ENCODE measurements at regions not wholly inside any gene's neighbourhood (a gene's known extent, or its start where the extent isn't known, plus 50 kb on each side); places are given as distances from the start of the nearest gene placed in this dataset.

DNA sequence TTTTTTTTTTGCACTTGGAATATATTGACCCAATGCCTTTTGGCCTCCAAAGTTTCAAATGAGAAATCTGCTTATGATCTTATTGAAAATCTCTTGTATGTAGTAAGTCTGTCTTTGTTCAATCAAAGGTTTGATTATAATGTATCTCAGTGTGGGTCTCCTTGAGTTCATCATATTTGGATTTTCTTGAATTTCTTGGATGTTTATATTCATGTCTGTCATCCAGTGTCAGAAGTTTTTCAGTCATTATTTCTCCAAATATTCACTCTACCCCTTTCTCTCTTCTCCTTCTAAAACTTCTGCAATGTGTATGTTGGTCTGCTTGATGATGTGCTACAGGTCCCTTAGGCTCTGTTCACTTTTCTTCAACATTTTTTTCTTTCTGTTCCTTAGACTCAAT lies 95.9 kb upstream of the PTPRK start:
- intact Hi-C loops (cut with DNase I; ENCODE audit: low total_unique reads) (no loop called here), in situ Hi-C loops (cut with MboI; ENCODE audit: low pct_ligation_motif_present in 1 of 4, low pct_unique_long_range_greater_than_20kb in 1 of 4, low sequenced_read_pairs in 3 of 4) (no loop called here)
- Histone ChIP-seq H3K9me3 (no peaks in the 10 kb centered on the region), H3K4me3 (no peak overlapping the region), H3K27ac (no peak overlapping the region), H3K36me3 (no peaks in the 10 kb centered on the region), H3K27me3 (no peaks in the 10 kb centered on the region), H3K4me1 (no peaks in the 10 kb centered on the region)
- DNase-seq = no peak
- TF ChIP-seq POLR2AphosphoS5 (IDR thresholded peaks at IDR 0.05) = no peak
- TF ChIP-seq EP300 (IDR thresholded peaks at IDR 0.05; ENCODE audit: low read depth) = no peak
- TF ChIP-seq, protein P1, sequence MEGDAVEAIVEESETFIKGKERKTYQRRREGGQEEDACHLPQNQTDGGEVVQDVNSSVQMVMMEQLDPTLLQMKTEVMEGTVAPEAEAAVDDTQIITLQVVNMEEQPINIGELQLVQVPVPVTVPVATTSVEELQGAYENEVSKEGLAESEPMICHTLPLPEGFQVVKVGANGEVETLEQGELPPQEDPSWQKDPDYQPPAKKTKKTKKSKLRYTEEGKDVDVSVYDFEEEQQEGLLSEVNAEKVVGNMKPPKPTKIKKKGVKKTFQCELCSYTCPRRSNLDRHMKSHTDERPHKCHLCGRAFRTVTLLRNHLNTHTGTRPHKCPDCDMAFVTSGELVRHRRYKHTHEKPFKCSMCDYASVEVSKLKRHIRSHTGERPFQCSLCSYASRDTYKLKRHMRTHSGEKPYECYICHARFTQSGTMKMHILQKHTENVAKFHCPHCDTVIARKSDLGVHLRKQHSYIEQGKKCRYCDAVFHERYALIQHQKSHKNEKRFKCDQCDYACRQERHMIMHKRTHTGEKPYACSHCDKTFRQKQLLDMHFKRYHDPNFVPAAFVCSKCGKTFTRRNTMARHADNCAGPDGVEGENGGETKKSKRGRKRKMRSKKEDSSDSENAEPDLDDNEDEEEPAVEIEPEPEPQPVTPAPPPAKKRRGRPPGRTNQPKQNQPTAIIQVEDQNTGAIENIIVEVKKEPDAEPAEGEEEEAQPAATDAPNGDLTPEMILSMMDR (IDR thresholded peaks at IDR 0.05) = no peak
- TF ChIP-seq POLR2A (IDR thresholded peaks at IDR 0.05) = no peak

DNA sequence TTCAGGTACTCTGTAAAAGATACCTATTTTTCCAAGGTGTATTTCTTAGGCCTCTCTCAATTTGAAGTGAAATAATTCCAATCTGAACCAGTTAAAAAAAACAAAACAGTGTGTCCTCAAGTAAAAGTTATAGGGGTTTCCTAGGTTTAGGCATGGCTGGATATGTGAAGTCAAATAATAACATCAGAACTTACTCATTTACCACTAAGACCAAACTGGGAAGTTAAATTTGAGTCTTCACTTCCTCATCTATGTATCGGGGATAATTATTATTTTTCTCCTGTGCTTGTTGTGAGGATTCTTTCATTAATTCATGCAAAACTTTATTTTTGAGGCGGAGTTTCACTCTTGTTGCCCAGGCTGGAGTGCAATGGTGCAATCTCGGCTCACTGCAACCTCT lies 86.2 kb upstream of the PTPRK start:
- intact Hi-C loops (cut with DNase I; ENCODE audit: low total_unique reads) (no loop called here), in situ Hi-C loops (cut with MboI; ENCODE audit: low pct_ligation_motif_present in 1 of 4, low pct_unique_long_range_greater_than_20kb in 1 of 4, low sequenced_read_pairs in 3 of 4) (no loop called here)
- H3K27me3 ChIP-seq = no peaks in the 10 kb centered on the region
- no peak overlapping the region for H3K27ac ChIP-seq
- no peaks in the 10 kb centered on the region for H3K4me1 ChIP-seq
- 86 to 92% methylated on average over 2 to 3 of the region's 3 CpGs for WGBS, 2 donors (ENCODE audit: low coverage in 1 of 2)
- H3K4me3 ChIP-seq = no peak overlapping the region
- H3K36me3 ChIP-seq = no peaks in the 10 kb centered on the region
- TF ChIP-seq, protein P1 (IDR thresholded peaks at IDR 0.05) = no peak
- no peak for TF ChIP-seq POLR2AphosphoS5 (IDR thresholded peaks at IDR 0.05)
- TF ChIP-seq EP300 (IDR thresholded peaks at IDR 0.05; ENCODE audit: low read depth) = no peak
- TF ChIP-seq POLR2A (IDR thresholded peaks at IDR 0.05) = no peak
- no peaks in the 10 kb centered on the region for H3K9me3 ChIP-seq
- DNase-seq = no peak

DNA sequence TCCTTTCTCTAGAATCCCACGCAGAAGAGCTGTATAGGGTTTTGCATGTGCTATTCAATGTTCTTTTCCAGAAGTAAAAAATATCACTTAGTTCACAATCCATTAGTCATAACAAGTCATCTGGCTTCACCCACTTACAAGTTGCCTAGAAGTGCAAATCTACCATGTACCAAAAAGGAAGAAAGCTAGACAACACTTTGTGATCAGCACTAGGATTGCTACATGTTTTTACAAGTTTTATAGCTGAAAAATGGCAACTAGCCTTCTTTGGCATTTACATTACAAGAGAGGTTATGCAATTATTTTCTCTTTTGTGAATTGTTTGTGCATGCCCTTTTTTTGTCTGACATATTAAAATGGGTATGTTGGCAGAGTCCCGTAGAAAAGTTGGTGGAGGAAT lies 85.6 kb upstream of the PTPRK start:
- 77 to 81% methylated on average over 2 of the region's 2 CpGs for WGBS, 2 donors (ENCODE audit: low coverage in 1 of 2)
- H3K9me3 ChIP-seq = no peaks in the 10 kb centered on the region
- H3K4me3 ChIP-seq = no peak overlapping the region
- intact Hi-C loops (cut with DNase I; ENCODE audit: low total_unique reads) (no loop called here), in situ Hi-C loops (cut with MboI; ENCODE audit: low pct_ligation_motif_present in 1 of 4, low pct_unique_long_range_greater_than_20kb in 1 of 4, low sequenced_read_pairs in 3 of 4) (no loop called here)
- no peaks in the 10 kb centered on the region for H3K36me3 ChIP-seq
- no peaks in the 10 kb centered on the region for H3K4me1 ChIP-seq
- H3K27ac ChIP-seq = no peak overlapping the region
- TF ChIP-seq, protein P1 (IDR thresholded peaks at IDR 0.05) = no peak
- TF ChIP-seq POLR2A (IDR thresholded peaks at IDR 0.05) (no peak), EP300 (IDR thresholded peaks at IDR 0.05; ENCODE audit: low read depth) (no peak), POLR2AphosphoS5 (IDR thresholded peaks at IDR 0.05) (no peak)
- DNase-seq = no peak
- no peaks in the 10 kb centered on the region for H3K27me3 ChIP-seq

DNA sequence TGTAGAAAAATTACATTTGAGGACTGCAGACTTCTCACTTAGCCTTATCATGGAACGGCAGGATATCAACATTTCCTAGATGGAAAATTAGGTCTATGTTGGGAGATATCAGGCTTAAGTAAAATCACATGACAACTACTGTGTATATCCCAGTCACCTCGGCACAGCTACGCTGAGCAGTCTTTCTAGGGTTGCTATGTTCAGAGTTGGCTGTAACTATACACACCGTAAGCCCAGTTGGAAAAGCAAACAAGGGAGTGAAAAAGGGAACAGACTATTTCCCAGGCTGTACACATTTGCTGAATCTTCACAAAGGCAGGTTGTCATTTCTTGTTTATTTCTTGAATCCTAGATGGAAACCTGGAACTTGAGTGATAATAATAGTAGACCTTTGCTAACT lies 80.7 kb upstream of the PTPRK start:
- intact Hi-C loops (cut with DNase I; ENCODE audit: low total_unique reads) (no loop called here), in situ Hi-C loops (cut with MboI; ENCODE audit: low pct_ligation_motif_present in 1 of 4, low pct_unique_long_range_greater_than_20kb in 1 of 4, low sequenced_read_pairs in 3 of 4) (no loop called here)
- 62 to 67% methylated on average over 1 to 4 of the region's 4 CpGs for WGBS, 2 donors (ENCODE audit: low coverage in 1 of 2)
- Histone ChIP-seq H3K4me1 (no peaks in the 10 kb centered on the region), H3K4me3 (no peak overlapping the region), H3K36me3 (no peaks in the 10 kb centered on the region), H3K9me3 (no peaks in the 10 kb centered on the region), H3K27ac (no peak overlapping the region), H3K27me3 (no peaks in the 10 kb centered on the region)
- TF ChIP-seq POLR2A (IDR thresholded peaks at IDR 0.05) (no peak), EP300 (IDR thresholded peaks at IDR 0.05; ENCODE audit: low read depth) (no peak), POLR2AphosphoS5 (IDR thresholded peaks at IDR 0.05) (no peak)
- TF ChIP-seq, protein P1 (IDR thresholded peaks at IDR 0.05) = no peak
- no peak for DNase-seq

All from transverse colon (tissue), 4 donors.